ENCODE measurements at regions not wholly inside any gene's neighbourhood (a gene's known extent, or its start where the extent isn't known, plus 50 kb on each side); places are given as distances from the start of the nearest gene placed in this dataset.

DNA sequence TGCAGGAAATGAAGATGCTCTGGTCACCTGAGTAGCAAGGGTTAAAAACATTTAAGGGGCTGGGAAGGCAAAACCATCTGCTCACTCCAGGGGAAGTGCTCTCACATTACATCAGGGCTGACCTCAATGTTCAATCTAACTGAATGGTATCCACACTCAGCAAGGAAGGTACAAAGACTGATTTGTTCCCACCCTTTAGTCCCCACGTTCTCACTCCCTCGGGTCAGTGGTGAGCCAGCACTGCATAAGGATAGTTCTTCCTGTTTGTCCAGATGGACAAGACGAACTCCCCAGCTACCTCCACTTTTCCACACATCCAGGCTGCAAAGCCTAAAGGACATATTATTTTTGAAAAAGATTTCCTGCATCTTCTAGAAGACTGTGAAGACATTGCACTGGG, 126.6 kb upstream of the SLC14A2 start:
- no peak for DNase-seq (ENCODE audit: low spot score)

DNA sequence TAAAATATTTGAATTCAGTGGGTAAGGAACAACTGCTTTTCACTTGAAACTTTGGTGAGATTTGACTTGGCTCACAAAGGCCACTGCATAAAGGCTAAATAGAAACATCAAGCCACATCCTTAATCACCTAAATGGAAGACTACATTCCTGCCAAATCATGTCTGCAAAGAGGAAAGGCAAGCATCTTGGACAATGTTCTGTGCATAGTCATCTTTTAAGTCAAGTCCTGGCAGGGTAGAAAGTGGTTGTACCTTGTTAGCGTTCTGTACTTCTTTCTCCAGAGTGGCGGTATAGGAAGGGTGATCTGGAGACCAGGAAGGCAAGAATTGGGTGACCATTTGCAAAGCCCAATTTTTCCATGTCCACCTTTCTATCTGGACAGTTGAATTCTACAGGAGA, 121.4 kb upstream of the SLC14A2 start:
- DNase-seq (ENCODE audit: low spot score) = no peak

DNA sequence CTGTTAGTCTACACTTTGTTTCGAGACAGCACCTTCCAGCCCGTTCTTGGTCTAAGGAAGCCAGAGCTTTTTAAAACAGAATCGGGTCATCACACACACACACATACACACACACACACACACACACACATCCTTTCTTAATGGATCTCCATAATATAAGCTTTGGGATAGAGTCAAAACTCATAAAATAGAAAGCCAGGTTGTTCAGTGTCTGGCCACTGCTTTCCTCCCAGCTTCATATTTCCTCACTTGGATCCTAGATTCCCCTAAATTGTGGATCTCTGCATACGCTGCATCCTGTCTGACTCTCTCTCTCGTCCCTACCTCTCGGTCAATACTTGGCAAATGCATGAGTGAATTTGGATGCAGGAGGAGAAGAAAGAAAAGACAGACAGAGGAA, 120.5 kb upstream of the SLC14A2 start:
- no peak for DNase-seq (ENCODE audit: low spot score)

DNA sequence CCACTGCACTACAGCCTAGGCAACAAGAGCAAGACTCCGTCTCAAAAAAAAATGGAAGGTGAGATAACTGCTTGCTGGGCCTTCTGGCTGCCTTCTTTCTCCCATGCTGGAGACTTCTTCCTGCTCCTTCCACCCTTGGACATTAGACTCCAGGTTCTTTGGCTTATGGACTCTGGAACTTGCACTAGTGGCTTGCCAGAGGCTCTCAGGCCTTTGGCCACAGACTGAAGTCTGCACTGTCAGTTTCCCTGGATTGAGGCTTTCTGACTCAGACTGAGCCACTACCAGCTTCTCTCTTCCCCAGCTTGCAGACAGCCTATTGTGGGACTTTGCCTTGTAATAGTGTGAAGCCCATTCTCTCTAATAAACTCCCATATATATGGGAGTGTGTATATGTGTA, 118.5 kb upstream of the SLC14A2 start:
- DNase-seq (ENCODE audit: low spot score) = no peak

DNA sequence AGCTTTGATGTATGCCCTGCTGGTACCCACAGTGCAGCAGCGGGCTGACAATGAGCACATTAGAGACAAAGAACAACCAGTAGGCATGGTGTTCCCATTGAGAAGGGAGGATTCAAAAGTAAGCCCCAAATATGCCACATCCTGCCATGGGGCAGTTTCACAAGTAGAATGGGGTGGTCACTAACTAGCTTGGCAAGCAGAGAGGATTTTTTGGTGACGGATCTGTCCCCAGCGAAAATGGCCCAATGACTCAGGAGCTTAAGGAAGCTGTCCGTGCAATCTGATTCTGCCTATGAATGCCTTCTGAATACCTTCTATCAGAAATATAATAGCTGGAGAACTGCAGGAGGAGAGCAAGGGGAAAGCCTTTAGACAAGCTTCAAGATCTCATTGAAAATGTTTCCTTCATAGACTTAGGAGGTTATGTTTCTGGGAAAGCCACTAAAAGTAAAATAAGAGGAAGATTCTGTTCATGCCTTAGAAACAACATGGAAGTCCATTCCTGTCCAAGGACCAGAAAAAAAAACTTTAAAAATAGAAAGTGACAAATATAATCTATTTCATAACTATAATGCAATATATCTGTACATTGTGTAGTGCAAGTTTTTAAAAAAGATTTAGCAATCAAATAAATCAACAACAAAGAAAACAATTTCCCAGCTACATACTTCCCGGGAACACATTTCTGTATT, 117.5 kb upstream of the SLC14A2 start:
- DNase-seq (ENCODE audit: low spot score) = no peak

DNA sequence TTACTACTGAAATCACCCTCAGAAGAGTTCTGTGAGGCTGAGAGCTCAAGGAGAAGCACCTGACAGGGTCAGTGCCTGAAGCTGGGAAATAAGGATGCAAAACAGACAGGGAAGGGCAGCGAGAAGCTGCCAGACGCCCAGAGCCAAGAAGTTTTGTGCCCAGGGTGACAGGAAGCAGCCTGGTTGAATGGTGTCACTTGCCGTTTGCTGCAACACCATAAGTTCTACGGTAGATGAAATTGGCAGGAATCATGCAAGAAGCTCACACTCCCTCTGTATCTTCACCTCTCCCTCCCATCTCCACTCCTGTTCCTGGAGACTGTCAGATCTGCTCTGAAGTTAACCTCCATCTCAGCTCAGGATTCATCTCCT, 117.0 kb upstream of the SLC14A2 start:
- DNase-seq (ENCODE audit: low spot score) = no peak

DNA sequence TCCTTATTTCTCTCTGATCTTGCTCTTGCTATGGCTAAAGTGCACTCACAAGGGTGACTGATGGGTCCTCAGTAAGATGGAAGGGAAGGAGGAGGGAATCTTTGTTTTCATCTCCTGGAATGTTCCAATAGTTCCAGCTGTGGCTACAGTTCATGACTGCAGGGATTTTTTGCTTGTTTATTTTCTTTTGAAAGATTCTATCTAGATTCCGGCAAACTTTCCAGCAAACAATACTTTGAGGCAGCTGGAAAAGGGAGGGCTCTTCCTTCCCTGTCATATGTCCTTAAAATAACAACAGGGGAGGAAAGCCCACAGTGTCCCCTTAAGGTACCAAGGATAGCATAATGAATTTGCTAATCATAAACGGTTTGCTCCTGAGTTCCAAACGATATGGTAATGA, 111.3 kb upstream of the SLC14A2 start:
- DNase-seq (ENCODE audit: low spot score) = no peak

DNA sequence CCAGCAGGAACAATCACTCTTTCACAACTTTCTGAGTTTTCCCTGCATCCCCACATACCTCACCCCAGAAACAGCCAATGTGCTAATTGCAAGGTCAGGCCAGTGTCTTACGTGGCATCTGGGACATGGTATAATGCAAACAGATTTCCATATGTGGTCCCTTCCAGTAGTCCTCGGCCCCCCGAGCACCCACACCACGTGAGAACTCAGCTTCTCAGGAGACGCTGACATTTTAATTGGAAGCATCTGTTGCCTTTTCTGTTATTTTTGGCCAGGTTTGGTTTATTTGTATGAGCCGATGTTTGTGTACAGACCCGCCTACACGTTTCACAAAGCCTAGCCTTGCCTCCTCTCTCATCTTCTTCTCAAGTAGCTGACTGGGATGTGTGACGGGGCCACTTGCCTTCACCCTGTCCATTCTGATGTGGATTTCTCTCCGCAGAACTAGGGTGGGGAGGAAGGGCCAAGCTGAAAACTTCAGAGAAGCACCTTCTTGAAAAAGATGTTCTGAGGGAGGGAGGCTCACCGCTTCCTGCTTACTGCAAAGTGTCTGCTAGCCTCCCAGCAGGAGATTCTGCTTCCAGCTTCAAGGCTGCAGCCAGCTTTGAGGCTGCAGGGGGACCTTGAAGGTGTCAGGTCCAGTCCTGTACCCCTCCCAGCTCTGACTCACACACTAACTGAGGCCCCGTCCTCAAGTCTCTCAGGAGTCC, 109.6 kb upstream of the SLC14A2 start:
- no peak for DNase-seq (ENCODE audit: low spot score)

DNA sequence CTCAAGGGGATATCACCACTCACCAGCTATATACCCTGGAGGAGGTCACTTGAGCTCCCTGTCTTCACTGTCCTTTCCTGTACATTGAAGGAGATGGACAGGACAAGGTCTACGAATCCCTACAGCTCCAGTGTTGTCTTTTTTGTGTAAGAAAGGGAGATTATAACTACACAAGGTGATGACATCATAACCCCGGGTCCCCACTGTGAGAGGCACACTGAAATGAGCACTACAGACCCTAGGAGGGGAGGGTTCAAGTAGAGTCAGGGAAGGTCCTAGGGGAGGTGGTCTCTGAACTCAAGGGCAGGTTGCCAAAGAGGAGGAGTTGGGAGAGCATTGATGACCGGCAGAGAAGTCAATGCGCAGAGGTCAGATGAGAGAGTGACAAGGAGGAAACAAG, 108.3 kb upstream of the SLC14A2 start:
- no peak for DNase-seq (ENCODE audit: low spot score)

DNA sequence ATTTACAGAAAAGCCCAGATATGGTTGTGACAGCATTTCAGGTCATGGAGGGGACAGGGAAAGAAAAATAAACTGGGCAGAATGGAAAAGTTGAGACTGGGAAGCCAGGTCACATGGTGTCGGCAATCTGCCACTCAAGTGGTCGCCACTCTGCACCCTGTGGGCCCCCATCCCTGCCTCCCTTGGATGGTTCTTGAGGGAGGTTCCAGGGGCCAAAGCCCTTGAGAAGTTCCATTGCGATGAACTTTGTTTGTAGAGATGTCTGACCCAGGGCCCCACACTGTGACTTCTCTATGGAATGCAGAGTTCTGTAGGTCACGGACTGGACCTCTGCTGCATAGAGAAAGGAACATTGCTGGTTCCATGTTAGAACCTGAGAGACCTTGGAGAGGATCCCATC, 105.7 kb upstream of the SLC14A2 start:
- DNase-seq (ENCODE audit: low spot score) = no peak

DNA sequence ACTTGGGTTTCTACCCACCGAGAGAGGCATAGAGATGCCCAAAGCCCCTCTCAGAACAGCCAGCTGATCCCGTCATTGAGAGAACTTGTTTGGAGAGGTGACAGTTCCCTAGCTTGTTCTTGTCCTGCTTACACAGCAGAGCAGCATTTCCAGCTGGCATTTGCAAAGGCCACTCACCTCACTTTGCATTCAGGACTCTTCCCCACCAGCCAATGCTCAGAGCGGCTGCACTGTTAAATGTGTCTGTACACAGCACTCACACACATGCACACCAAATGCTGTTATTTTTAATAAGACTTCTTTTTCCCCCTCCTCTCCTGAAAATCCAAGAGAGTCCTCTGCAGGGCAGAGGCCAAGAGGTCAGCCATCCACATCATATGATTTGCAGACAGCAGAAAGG, 104.6 kb upstream of the SLC14A2 start:
- no peak for DNase-seq (ENCODE audit: low spot score)

DNA sequence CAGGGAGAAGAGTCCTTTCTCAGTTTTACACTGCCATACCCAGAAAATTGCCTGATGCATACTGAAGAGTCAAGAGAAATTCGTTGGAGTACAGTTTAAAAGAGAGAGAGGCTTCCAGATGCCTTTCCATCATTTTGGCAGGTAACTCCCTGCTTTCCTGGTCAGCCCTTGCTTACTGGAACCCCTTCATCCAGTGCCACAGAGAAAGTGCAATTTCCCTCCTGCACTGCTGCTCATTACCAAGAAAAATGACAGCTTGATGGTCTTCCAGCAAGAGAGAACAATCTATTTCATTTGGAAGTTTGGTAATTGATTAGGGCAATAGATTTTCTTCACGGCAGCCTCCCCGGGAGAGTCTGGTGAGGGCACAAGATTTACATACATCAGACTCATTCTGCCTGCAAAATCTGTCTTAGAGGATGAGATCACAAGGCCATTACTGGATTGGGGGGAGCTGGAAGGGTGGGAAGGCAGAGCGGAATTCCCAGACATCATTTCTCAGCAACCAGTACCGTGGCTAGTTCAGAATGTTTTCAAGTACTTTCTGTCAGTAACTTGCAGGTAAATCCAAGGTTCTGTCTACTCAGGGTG, 102.8 kb upstream of the SLC14A2 start:
- no peak for DNase-seq (ENCODE audit: low spot score)

DNA sequence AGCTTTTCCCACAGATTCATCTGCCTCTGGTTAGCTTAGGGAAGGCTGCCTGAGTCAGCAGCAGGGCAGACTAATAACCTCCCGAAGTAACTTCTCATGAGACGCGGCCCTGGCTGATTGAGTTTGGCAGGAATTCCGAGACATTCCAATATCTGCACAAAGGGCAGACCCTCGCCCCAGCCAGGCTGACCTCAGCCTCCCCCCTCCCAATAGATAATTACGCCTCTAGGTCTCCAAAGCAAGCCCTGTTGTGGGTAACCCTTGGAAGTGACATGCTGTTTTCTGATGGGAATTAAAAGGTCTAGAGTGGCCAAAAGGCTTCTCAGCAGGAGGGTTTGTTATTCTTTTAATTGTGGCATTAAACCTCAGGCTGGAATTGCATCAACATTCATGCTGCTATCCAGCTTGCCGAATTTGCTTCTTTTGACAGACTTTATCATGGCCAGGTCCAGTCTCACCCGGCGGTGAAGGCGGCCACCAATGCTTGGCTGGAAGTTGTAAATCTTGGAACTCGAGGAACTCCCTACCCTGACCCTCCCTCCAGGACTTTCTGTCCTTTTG, 98.0 kb upstream of the SLC14A2 start:
- DNase-seq (ENCODE audit: low spot score) = no peak

DNA sequence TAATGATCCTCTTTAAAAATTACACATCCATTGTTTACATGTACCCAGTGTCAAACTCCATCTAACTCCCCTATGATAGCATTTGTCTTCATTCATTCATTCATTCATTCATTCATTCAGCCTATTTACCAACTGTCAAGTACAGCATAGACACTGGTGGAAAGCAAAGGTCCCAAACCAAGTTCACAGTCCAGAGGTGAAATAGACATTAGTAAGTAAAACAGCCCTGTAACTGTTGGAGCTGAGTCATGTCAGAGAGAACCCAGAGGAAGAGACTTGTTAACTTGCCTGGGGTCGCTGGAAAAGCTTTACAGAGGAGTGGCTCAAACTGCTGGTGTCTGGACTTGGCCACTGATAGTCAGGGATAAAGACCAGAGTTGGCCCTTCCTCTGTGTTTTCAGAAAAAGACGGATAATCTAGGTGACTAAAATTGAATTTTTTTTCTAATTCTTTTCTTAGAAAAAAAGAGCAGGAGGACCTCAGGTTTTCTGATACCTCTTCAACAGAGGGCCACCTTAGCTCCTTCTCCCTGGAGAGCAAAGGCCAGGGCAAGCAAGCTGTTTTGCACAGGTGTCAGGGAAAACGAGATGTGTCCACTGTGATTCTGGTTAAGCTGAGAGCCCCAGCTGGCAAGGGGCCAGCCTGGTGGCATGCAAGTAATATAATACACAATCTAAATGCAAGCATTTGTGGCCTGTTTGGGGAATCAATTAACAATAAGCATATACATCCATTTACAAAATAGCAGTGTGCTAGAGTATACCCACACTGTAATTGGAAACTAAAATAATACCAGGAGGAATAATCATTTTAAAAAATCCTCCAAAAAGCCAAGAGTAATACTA, 96.7 kb upstream of the SLC14A2 start:
- DNase-seq (ENCODE audit: low spot score) = no peak

DNA sequence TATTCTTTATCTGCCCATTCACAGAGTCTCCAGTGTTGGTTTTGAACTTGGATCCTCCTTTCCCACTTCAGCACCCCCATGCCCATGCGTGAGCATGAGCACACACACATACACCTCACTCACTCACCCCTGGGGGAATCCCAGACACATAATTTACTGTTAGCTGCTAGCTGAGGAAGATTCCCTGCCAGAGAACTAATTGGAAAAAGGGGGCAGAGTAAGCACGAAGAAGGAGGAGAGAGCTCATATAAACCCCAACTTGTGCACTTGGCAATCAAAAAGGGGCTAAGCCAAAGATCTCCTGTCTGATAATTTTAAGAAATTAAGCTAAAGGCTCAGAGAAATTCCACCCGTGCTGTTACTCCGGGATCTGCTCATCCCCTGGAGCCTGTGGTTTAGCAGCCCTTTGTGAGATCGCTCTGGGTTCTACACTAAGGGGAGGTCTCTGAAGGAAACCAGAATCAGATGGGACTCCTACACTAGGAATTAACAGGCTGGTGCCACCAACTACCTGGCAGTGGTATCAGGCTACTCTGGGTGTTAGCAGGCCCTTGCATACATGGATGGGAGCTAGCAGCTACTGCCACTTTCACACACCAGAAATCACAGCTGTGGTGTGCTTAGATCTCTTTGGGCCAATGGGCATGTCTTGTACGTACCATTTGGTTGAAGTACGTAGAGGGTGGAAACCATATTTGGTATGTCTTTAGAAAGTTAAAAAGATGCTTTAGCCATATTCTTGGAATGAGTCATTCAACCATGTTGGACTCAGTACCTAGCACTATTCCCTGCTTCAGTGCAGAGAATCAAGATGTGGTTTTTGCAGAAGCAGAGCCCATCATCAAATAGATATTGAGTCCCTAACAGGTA, 95.6 kb upstream of the SLC14A2 start:
- DNase-seq (ENCODE audit: low spot score) = no peak

DNA sequence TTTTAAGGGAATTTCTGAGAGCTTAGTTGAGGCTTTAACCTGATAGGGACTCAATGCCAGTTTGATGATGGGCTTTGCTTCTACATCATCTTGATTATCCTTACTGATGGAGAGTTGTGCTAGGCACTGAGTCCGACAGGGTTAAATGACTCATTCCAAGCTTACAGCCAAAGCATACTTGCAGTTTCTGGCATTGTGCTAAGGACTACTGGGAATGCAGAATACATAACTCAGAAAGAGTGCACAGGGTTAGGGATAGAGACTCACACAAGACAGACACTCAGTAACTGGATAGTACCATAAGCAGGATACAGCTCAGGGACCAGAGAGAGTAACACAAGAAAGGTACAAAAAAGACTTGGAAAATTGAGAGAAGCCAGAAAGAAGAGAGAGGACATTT, 94.1 kb upstream of the SLC14A2 start:
- DNase-seq (ENCODE audit: low spot score) = no peak

DNA sequence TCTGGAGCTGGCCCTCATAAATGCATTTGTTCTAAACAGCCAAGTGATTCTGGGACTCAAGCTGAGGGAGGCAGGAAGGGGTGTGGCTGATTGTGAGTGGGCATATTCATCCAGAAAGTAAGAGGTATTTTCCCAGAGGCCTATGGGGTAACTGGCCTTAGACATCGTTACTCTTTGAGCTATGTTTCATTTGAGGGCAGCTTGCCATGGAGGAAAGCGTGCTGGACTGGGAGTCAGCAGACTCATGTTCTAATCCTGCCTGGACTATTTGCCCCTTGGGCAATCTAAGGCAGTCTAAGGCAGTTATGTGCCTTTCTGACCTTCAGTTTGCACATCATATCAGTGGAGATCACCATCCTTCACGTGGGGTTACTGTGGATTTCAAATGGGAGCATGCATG, 93.5 kb upstream of the SLC14A2 start:
- DNase-seq (ENCODE audit: low spot score) = no peak

DNA sequence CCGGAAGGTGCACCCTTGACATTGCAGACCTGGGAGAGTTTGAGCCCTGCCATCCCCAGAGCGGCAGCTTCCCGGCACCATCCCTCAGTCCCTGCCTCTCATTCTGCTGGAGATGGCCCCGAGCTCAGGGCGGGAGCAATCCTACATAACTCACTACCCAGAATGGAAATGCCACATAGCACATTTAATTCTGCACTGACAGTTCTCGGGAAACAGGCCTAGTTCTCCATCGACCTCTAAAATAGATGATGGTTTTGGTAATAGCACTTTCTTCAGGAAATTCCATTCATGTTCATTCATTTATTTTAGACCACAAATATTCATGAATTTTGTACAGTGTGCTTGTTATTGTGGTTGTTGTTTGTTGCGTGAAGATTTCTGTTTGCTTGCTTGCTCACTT, 92.9 kb upstream of the SLC14A2 start:
- DNase-seq (ENCODE audit: low spot score) = no peak

DNA sequence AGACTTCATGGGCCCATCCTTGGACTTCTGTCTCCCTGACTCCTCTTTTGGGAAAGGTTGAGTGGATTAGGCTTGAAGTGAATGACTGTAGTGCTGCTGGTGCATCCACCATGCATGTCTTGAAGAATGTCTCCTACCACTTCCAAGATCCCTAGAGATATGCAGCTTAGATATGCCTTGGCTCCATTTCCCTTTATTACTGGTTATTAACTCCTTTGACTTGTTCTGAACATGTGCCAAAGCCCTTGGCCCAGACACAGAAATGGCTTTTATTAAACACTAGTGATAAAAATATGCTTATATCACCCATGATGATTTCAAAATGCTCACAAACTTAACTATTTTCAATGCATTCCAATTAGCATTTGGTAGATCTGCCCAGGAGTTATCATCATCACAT, 90.0 kb upstream of the SLC14A2 start:
- DNase-seq (ENCODE audit: low spot score) = no peak

DNA sequence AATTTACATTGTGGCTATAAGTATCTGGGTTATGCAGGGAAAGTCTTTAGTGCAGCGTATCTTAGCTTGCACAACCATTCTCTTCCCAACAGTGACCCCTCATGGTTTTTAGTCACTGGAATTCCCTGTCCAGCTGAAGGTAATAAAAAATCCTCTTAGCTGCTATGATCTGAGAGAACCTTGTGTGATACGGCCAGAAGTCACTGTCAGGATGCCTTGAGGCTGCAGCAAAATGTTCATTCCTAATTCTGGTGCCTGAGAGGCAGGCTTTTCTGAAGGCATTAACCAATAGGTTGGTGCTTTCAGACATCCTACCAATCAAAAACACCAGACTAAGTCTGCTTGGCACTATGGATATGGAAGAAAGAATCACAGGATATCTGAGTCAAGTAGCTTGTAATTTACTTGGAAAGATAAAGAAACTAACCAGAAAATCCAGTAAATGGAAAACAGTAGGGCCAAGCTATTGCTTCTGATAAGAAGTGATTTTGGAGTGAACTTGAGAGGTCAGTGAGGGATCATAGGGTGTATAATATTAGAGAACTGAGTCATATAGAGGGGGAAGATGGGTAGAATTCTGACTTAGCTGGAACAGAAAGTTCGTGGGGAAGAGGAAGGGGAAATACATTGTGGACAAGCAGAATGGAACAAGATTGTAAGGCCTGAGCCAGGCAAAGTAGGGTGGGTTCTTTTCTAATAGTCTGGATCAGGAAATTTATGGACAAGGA, 89.0 kb upstream of the SLC14A2 start:
- no peak for DNase-seq (ENCODE audit: low spot score)

DNA sequence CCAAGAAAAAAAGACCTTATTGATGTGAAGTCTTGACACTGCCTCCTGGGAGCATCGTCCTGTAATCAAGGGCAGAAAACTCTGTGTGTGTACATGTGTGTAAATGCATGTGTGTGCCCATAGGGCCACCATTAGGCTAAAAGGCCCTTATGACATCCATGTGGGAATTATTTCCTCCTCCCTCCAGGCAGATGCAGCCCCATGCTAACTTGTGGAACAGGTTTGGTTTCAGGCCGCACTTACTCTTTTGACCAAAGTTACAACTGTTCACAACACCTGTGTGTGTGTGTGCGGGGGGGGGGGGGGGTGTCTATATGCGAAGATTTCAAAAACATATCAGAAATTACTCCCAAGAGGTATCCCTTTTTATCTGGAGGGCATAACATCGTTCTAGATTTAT, 87.4 kb upstream of the SLC14A2 start:
- DNase-seq (ENCODE audit: low spot score) = no peak

Data from Ammon's horn (tissue), 1 donor.